ENCODE measurements at regions not wholly inside any gene's neighbourhood (a gene's known extent, or its start where the extent isn't known, plus 50 kb on each side); places are given as distances from the start of the nearest gene placed in this dataset.

DNA sequence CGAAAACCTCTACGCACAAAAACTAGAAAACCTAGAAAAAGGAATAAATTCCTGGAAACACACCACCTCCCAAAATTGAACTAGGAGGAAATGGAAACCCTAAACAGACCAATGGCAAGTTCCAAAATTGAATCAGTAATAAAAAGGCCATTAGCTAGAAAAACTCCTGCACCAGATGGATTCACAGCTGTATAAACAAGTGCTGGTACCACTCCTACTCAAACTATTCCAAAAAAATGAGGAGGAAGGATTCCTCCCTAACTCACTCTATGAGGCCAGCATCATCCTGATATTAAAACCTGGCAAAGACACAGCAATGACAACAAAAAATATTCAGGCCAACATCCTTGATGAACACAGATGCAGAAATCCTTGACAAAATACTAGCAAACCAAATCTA, 228.2 kb downstream of the CHRM2 start:
- TF ChIP-seq, protein P1, sequence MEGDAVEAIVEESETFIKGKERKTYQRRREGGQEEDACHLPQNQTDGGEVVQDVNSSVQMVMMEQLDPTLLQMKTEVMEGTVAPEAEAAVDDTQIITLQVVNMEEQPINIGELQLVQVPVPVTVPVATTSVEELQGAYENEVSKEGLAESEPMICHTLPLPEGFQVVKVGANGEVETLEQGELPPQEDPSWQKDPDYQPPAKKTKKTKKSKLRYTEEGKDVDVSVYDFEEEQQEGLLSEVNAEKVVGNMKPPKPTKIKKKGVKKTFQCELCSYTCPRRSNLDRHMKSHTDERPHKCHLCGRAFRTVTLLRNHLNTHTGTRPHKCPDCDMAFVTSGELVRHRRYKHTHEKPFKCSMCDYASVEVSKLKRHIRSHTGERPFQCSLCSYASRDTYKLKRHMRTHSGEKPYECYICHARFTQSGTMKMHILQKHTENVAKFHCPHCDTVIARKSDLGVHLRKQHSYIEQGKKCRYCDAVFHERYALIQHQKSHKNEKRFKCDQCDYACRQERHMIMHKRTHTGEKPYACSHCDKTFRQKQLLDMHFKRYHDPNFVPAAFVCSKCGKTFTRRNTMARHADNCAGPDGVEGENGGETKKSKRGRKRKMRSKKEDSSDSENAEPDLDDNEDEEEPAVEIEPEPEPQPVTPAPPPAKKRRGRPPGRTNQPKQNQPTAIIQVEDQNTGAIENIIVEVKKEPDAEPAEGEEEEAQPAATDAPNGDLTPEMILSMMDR (IDR thresholded peaks at IDR 0.05): no peak
- TF ChIP-seq POLR2A (IDR thresholded peaks at IDR 0.05): no peak
